HG03135 (cell line): ENCODE measurements at regions not wholly inside any gene's neighbourhood (a gene's known extent, or its start where the extent isn't known, plus 50 kb on each side); places are given as distances from the start of the nearest gene placed in this dataset.
"Not testable (repeated sequence)": the region's sequence is repeated elsewhere in the genome, so short reads cannot be mapped to it uniquely, and the experiment has no call there.

Experiments used
- ATAC-seq: cut with Tn5 transposase; IDR thresholded peaks from one replicate; pipeline ENCODE4 v1.9.1; 2021; ENCODE audit warnings: mild to moderate bottlenecking, moderate library complexity; ENCODE audit not compliant: unreplicated experiment

DNA sequence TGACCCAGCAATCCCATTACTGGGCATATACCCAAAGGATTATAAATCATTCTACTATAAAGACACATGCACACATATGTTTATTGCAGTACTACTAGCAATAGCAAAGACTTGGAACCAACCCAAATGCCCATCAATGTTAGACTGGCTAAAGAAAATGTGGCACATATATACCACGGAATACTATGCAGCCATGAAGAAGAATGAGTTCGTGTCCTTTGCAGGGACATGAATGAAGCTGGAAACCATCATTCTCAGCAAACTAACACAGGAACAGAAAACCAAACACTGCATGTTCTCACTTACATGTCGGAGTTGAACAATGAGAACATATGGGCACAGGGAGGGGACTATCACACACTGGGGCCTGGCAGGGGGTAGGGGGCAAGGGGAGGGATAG is 183.0 kb downstream of the HACE1 start:
- ATAC-seq = not testable (repeated sequence)

DNA sequence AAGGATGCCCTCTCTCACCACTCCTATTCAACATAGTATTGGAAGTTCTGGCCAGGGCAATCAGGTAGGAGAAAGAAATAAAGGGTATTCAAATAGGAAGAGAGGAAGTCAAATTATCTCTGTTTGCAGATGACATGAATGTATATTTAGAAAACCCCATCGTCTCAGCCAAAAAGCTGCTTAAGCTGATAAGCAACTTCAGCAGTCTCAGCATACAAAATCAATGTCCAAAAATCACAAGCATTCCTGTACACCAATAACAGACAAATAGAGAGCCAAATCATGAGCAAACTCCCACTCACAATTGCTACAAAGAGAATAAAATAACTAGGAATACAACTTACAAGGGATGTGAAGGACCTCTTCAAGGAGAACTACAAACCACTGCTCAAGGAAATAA is 184.6 kb downstream of the HACE1 start:
- ATAC-seq = not testable (repeated sequence)

DNA sequence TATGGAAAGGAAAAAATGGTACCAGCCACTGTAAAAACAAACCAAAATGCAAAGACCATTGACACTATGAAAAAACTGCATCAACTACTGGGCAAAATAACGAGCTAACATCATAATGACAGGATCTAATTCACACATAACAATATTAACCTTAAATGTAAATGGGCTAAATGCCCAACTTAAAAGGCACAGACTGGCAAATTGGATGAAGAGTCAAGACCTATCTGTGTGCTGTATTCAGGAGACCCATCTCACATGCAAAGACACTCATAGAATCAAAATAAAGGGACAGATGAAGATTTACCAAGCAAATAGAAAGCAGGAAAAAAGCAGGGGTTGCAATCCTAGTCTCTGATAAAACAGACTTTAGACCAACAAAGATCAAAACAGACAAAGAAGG is 186.6 kb downstream of the HACE1 start:
- not testable (repeated sequence) for ATAC-seq

DNA sequence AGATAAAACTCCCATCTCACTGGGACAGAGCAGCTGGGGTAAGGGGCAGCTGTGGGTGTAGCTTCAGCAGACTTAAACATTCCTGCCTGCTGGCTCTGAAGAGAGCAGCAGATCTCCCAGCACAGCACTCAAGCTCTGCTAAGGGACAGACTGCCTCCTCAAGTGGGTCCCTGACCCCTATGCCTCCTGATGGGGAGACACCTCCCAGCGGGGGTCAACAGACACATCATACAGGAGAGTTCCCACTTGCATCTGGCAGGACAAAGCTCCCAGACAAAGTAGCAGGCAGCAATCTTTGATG is 188.2 kb downstream of the HACE1 start:
- ATAC-seq = not testable (repeated sequence)

DNA sequence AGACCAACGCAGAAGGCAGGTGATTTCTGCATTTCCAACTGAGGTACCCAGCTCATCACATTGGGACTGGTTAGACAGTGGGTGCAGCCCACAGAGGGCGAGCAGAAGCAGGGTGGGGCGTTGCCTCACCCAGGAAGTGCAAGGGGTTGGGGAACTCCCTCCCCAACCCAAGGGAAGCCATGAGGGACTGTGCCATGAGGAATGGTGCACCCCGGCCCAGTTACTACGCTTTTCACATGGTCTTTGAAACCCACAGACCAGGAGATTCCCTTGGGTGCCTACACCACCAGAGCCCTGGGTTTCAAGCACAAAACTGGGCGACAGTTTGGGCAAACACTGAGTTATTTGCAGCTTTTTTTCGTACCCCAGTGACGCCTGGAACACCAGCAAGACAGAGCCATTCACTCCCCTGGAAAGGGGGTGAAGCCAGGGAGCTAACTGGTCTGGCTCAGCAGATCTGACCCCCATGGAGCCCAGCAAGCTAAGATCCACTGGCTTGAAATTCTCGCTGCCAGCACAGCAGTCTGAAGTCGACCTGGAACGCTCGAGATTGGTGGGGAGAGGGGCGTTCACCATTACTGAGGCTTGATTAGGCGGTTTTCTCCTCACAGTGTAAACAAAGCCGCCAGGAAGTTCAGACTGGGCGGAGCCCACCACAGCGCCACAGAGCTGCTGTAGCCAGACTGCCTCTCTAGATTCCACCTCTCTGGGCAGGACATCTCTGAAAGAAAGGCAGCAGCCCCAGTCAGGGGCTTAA is 188.7 kb downstream of the HACE1 start:
- ATAC-seq = not testable (repeated sequence)

DNA sequence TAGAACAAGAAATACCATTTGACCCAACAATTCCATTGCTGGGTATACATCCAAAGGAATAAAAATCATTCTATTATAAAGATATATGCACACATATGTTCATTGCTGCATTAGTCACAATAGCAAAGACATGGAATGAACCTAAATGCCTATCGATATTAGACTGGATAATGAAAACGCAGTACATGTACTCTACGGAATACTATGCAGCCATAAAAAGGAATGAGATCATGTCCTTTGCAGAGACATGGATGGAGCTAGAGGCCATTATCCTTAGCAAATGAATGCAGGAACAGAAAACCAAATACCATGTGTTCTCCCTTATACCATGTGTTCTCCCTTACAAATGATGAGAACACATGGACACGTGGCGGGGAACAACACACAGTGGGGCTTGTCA is 190.2 kb downstream of the HACE1 start:
- ATAC-seq = no peak

DNA sequence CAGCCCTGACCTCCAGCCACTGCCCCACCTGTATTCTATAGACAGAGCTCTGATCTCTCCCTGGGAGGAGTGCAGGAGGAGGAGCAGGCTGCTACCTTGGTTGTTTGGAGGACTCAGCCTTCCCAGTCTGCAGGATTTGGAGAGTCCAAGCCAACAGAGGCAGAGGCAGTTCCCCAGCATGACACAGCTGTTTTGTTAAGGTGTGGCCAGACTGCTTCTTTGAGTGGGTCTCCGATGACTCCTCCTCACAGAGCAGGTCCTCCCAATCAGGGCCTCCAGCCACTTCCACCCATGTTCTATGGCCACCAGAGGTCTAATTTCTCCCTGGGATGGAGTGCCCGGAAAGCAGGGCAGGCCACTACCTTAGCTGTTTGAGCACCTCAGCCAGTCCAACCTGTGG is 203.5 kb downstream of the HACE1 start:
- ATAC-seq = no peak

DNA sequence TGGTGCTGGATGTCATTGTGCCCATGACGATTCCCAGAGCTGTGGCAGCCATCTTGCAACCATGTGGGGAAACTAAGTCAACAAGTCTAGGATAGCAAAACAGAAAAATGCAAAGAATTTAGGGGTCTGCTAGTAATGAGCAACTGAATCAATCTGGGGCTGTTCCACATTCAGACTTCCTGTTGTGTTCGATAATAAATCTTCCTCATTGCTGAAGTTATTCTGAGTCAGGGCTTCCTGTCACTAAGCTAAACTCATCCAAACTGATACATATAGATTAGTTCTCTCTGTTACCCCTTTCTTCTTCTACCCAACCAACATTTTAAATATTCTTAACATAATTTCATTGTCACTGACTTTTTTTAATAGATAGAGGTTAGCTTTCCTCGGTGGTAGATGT is 205.9 kb downstream of the HACE1 start:
- ATAC-seq = no peak

DNA sequence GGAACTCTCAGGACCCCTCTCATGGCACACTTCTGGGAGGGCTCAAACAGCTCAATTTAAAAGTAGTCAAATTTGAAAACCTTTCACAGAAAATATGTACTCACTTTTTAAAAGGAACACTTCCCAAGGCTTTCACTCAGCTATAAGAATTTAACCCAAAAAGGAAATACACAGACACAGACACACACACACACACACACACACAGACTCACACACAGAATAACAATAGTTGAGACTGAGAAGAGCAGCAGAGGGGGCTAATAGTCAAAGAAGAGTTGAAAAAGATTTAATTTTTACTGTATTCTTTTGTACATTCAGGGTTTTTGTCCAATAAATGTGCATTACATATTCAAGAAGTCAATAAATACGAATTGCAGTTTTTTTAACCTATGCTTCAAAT is 211.4 kb downstream of the HACE1 start:
- ATAC-seq = no peak

DNA sequence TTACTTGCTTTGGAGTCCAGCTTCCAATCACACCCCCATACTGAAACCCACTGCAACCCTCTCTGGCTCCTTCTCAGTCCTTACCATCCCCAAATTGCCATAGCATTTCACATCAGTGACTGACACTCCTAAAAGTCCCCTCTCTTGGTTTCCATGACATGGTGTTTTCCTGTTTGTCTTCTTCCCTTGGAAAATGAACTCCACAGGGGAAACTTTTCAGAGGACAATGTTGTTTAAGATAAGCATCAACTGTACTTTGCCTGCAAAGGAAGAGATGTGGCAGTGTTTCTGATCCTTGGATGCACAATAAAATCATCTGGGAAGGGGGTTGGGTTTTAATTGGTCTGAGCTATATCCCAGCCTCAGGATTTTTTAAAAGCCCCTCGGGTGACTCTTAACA is 214.9 kb downstream of the HACE1 start:
- no peak for ATAC-seq

DNA sequence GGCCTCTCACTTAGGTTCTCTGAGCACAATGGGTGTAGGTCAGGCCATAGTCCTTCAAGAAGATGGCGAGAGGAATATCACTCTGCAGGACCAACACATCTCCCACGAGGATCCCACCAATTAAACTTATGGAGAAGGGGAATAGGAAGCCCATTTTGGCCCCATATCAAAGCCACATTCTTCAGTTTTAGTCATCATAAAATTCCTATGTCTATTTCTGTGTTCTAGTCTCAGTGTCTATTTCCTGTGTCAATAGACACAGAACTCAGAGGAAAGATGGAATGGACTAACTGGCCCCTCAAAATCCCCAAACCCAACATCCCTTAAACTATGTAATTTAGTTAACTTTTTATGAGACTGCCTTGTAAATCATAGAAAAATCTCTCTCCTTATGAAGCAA is 216.8 kb downstream of the HACE1 start:
- ATAC-seq = no peak

DNA sequence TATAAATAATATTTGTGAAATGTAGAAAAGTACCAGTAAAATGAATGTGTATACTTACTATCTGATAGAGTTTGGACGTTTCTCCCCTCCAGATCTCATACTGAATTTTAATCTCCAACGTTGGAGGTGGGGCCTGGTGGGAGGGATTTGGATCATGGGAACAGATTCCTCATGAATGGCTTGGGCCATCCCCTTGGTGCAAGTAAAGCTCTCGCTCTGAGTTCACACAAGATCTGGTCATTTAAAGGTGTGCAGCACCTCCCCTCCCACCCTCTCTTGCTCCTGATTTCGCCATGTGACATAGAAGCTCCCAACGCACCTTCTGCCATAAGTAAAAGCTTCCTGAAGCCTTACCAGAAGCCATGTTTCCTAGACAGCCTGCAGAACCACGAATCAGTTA is 219.0 kb downstream of the HACE1 start:
- ATAC-seq = no peak

DNA sequence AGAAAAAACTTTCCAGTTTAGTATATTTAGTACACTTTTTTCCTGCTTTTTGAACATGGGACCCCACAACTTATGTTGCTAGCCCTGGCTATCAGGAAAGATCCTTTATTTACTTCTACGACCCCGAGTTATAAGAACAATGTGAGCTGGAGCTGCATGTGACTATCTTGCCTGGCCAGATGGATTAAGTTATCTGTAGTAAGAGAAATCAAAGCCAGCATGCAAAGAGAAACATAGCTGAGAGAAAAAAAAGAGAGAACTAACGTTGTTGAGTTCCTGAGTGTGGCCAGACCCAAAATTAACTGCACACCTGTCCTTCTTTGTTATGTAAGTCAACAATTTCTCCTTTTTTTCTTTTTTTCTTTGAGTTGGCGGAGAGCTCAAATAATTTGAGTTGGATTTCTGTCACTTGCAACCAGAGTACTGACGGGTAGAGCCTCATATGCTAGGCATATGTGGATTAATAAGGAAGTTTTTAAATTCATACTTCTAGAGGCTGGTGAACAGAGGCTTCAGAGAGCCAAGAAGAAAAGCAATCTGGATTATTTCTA is 219.5 kb downstream of the HACE1 start:
- no peak for ATAC-seq

DNA sequence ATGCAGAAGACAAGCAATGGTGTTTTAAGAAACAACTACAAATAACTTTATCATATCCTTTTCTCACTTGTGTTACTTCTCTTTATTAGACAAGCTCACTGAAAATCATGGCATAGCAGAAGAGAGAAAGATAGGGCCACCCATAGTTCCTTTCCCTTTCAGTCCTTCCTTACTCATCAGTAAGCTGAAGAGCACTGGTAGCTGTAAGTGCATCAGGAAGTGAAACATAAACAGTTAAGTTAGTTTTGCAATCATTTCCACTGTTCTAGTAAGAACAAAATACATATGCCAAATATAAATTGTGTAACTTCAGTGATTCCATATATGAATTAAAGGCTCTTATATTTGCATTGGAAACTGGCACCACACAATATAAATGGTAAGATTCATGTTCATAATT is 220.1 kb downstream of the HACE1 start:
- ATAC-seq = peak; percentile 91

DNA sequence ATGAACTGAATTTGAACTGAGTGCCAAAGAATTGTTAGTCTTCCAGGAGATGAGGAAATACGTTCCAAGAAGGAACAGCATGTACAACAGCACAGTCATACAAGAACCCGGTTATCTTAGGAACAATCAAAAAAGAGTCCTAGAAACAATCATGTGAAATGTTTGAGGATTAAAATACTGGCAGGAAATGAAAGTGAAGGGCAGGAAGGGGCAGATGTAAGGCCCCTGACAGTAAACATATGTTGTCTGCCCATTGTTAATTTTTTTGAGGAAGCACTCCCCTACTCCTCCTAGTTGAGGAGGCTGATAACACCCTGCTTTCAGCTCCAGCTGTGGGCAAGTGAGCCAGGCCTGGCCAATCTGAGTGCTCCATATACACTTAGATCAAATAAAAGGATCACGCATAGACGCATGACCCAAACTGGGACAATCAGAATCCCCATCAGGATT is 220.9 kb downstream of the HACE1 start:
- no peak for ATAC-seq

DNA sequence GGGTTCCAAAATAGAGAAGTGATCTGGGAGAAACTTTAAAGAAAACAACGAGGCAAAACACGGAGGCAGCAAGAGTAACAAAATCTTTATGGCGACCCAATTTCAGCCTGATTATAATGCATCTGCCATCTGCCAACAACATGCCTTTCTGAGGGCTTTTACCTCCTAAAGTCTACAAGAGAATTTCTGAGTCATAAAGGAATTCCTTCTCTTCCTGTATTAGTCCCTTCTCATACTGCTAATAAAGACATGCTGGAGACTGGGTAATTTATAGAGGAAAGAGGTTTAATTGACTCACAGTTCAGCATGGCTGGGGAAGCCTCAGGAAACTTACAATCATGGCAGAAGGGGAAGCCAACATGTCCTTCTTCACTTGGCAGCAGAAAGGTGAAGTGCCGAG is 226.6 kb downstream of the HACE1 start:
- no peak for ATAC-seq

DNA sequence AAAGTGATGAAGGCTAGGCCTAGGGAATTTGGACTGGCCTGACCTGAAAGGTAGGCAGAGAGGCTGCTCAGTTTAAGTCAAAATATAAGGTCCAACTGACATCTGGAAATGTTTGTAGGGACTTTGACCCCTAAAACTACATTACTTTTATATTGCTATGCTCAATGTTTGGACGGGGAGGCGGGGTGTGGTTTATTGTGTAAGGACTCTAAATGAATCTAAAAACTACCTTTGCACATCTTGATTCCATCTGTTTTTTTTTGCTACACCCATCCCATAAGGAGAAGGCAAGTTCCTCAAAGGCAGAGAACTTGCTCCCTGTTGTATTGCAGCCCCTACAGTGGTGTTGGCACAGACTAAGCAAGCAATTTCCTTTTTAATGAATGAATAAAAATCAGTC is 227.1 kb downstream of the HACE1 start:
- ATAC-seq = no peak

DNA sequence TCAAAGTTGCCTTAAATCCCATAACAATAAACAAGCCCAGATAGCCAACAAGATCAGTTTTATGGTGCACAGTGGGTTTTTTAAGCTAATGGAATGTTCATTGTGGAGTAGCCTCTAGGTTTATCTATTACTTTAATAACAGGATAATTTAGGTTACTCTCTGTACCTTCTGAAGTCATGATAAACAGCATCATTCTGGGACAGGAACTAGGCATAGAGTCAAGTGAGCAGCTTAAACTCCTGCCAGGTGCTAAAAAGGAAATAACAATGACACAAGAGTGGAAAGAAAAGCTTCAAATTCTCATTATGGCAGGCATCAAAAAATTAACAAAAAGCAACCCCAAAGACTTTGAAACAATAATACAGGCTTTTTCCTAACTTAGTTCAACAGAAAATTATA is 228.8 kb downstream of the HACE1 start:
- no peak for ATAC-seq

DNA sequence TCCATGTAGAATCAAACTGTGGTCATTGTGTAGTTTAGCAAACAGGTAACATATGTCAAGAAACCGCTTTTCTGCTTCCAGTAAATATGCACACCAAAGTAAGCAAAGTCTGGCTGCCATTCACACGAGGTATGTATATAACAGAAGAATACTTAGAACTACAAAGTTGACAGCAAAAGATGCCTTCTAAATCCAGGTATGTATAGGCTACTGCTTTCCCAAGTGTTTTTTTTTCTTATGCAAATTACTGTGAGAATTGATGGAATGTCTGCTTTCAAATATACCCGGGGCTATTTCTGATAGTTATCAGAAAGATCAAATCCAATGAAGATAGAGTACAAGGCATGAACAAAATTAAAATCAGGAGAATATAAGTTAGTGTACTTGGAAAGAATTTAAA is 229.2 kb downstream of the HACE1 start:
- no peak for ATAC-seq

DNA sequence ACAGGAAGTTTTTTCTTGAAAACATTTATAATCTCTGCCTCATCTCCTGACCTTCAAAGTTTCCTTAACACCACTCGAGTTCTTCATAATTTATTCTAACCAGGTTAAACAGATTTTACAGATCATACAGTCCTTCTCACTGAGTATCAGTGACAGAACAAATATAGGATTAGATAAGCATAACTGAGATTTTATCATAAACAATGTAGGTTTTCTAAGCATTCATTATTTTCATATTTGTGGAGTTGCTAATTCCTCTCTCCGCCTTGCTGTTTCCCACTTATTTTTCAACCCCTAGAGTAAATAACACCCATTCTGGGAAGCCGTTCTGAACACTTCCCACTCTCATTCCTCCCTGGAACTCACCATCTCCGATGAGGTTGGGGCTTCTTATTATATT is 229.9 kb downstream of the HACE1 start:
- ATAC-seq = no peak

DNA sequence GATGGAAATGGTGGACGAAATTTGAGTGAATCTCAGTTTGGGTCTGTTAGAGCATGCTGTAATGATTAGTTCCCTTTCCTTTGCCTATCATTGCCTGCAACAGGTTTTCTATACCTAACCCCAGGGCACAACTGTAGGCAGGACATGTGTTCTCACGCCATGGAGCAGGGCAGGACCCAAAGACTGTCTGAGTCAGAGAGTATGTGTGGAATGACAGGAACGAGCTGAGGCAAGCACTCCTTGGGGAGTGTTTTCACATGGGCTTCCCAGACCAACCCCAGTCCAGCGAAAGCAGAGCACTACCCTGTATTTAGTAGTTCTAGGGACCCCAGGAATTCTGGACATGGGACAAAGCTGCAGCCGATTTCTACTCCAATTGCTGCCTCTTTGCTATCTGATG is 234.2 kb downstream of the HACE1 start:
- ATAC-seq = no peak

DNA sequence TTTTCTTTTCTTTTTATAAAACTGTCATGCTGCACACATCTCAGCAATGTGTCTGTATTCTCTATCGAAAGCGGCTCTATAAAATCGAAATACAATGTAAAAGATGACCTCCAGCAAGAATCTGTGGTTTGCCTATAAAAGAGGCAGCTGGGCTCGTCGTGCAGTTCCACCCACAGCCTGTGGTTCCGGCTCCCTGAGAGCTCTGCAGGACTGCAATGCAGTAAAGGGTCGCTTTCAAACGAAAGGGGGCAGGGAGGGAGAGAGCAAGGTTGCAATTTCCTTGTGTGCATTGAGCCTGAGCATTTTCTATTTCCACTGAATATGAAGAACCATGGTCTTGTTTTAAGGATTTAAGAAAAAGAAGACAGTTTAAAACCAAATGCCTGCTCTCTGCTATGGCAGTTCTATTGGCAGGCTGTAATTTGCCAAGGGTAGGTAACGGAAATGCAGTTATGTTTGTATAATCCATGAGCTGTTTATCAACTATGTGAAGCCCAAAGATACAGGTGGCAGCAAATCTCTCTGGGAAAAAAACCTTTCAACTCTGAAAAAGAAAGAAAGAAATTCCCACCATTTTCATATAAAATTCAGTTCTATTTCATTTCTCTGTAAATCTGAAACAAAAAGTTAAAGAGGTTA is 236.5 kb downstream of the HACE1 start:
- ATAC-seq = no peak

DNA sequence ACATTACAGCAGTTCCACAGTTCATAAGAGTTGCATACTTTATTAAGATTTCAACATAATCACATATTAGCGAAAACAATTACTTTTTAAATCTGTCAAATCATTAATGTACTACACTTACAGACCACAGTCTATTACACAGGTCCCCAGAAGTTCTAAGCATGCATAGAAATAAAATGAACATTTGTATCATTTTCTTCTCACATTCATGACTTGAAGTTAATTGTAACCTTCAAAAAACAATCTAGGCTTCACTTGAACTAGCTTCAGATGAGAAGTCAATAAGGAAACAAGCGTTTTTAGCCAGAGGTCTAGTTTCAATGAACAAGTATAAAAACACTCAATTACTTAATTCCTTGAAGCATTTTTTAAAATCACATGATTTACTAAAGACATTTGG is 238.3 kb downstream of the HACE1 start:
- ATAC-seq = no peak
